Left ventricle myocardium inferior (tissue), 1 donor: ENCODE measurements at regions not wholly inside any gene's neighbourhood (a gene's known extent, or its start where the extent isn't known, plus 50 kb on each side); places are given as distances from the start of the nearest gene placed in this dataset.

Source experiments
- DNase-seq: peaks from one replicate; pipeline ENCODE4 v3.0.0-alpha.2; 2020
- H3K27ac ChIP-seq: fragments of 200-600 bp; replicated peaks from 2 replicates; pipeline ENCODE4 v1.8.0; 2021
- H3K27me3 ChIP-seq: fragments of 200-600 bp; 2 replicates; pipeline ENCODE4 v1.8.0; 2021; ENCODE audit warnings: low read depth
- H3K36me3 ChIP-seq: fragments of 200-600 bp; 2 replicates; pipeline ENCODE4 v1.8.0; 2021
- H3K4me1 ChIP-seq: fragments of 200-600 bp; 2 replicates; pipeline ENCODE4 v1.8.0; 2021
- H3K4me3 ChIP-seq: fragments of 200-600 bp; 2 replicates; pipeline ENCODE4 v1.8.0; 2021; ENCODE audit warnings: mild to moderate bottlenecking, moderate library complexity
- H3K9me3 ChIP-seq: fragments of 200-600 bp; replicated peaks from 2 replicates; pipeline ENCODE4 v1.8.0; 2021
- intact Hi-C: fragments of 100-400 bp; cut with micrococcal nuclease; formaldehyde crosslinking; loops from one replicate; pipeline ENCODE4 v1.11.0; 2022
- TF ChIP-seq, protein P1 (sequence below): fragments of 200-600 bp; IDR thresholded peaks from 2 replicates; pipeline ENCODE4 v1.8.0; 2021; ENCODE audit warnings: antibody characterized with exemption, mild to moderate bottlenecking, borderline replicate concordance
- donor health status: DM: no; HTN: yes; CAD: no; lungs with severe emphysema.

DNA sequence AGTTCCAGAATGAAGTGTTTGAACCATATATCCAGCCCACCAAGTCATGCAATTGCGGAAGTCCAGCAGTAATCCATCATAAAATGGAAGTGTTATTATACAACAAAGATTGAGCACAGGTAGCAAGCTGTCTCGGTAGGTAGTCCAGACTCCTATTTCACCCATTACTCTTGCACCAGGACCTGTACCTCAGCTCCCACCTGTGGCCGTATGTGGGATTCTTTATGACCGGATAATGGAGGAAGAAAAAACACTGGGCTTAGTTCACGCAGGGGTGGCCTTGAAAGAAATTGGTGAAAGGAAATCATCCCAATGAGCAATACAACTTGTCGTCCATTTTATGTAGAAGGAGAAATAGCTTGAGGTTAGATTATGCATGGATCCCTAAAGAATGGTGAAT lies 216.3 kb downstream of the ESM1 start:
- intact Hi-C loops, result no loop called here
- no peaks in the 10 kb centered on the region for H3K9me3 ChIP-seq
- H3K4me1 ChIP-seq, result no peaks in the 10 kb centered on the region
- H3K27me3 ChIP-seq, result no peaks in the 10 kb centered on the region
- no peaks in the 10 kb centered on the region for H3K36me3 ChIP-seq
- no peak overlapping the region for H3K27ac ChIP-seq
- H3K4me3 ChIP-seq, result no peak overlapping the region
- TF ChIP-seq, protein P1, sequence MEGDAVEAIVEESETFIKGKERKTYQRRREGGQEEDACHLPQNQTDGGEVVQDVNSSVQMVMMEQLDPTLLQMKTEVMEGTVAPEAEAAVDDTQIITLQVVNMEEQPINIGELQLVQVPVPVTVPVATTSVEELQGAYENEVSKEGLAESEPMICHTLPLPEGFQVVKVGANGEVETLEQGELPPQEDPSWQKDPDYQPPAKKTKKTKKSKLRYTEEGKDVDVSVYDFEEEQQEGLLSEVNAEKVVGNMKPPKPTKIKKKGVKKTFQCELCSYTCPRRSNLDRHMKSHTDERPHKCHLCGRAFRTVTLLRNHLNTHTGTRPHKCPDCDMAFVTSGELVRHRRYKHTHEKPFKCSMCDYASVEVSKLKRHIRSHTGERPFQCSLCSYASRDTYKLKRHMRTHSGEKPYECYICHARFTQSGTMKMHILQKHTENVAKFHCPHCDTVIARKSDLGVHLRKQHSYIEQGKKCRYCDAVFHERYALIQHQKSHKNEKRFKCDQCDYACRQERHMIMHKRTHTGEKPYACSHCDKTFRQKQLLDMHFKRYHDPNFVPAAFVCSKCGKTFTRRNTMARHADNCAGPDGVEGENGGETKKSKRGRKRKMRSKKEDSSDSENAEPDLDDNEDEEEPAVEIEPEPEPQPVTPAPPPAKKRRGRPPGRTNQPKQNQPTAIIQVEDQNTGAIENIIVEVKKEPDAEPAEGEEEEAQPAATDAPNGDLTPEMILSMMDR, result no peak
- no peak for DNase-seq

DNA sequence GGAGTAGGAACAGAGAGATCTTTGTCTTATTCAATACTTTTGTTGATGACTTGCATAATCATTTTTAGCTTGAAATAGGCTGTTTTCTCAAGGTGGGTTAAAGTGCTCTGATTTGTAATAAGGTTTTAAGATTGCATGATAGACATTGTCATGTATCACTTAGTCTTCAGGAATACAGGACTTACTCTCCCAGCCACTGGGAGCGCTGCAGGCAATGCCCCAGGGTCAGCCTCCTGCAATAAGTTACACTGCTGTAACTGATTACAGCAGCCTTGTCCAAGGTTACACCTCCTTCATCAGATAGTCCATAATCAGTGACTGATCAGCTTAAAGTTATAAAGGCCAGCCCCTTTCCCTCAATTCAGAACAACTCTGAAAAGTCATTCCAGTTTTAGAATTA lies 218.6 kb downstream of the ESM1 start:
- Histone ChIP-seq H3K36me3 (no peaks in the 10 kb centered on the region), H3K27ac (no peak overlapping the region), H3K9me3 (no peaks in the 10 kb centered on the region), H3K4me1 (peaks cover under 1% of the 10 kb centered on the region), H3K4me3 (no peak overlapping the region), H3K27me3 (no peaks in the 10 kb centered on the region)
- DNase-seq, result no peak
- intact Hi-C loops, result no loop called here
- TF ChIP-seq, protein P1, result no peak

DNA sequence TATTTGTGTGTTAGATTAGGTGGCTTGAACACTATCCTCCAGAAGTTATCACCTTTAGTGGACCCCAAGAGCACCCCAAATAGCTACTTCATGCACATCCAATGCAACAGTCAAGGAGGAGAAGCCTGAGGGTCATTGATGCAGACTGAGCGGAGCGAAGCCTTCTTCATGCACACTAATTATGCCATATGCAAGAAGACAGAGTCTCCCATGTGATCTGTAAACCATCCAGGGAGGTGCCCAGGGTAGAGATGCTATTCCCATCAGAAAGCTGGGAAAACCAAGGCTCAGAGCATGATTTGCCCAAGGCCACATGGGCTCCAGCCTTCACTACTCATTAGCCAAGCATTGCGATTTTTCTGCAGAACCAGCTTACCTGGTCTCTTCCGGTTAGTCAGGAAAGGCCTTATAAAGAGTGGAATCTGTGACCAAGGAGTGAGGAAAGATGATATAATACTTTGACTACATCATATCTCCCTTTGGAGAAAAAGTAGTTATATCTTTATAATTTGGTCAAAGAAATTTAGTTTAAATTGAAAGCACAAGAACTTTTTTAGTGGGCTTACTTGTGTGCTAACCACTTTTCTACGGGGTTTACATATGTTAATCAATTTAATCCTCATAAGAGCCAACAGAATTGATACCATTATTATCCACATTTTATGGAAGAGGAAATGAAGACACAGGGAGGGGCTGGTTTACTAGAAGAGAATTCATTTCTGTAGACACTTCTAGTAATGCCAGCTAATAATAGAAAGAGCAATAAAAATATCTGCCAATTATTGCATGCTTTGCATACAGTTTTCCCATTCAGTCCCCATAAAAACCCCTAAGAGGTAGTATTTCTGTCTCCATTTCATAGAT lies 220.0 kb downstream of the ESM1 start:
- H3K36me3 ChIP-seq, result no peaks in the 10 kb centered on the region
- no peaks in the 10 kb centered on the region for H3K9me3 ChIP-seq
- H3K27me3 ChIP-seq, result no peaks in the 10 kb centered on the region
- H3K4me1 ChIP-seq, result peaks cover 14% of the 10 kb centered on the region
- no peak overlapping the region for H3K27ac ChIP-seq
- intact Hi-C loops, result no loop called here
- no peak for DNase-seq
- H3K4me3 ChIP-seq, result no peak overlapping the region
- TF ChIP-seq, protein P1, result no peak

DNA sequence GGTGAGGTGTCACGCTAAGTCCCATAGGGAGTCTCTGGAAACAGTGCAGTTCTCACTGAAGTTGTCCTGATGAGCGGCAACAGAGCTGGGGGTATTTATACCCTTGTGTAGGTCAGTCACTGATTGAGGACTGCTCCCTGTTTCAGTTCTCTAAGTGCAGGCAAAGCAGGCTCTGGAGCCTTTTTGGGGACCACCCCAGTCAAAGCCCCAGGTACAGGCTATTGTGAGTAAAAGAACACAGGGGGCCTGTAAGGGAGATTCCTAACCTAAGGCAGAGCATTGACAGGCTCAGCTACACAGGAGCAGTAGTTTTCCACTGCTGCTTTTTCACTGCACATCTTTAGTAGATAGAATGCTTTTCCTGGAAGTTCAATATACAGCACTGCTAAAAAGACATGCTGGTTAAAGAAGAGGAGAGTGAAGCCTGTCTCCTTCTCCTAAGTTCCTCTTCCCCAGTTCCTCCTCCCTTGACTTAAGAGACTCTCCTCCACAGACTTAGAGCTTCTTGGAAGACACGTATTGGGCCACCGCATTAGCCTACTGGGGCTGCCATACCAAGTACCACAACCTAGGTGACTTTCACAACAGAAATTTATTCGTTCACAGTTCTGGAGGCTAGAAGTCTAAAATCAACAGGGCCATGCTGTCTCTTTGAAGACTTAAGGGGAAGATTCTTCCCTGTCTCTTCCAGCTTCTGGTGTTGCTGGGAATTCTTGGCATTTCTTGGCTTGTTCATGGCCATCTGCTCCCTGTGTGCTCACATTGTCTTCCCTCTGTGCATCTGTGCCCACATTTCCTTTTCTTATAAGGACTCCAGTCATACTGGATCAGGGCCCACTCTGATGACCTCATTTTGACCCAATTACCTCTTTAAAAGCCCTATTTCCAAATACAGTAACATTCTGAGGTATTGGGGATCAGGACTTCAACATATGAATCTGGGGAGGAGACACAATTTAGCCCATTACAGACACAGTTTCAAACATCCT lies 221.0 kb downstream of the ESM1 start:
- TF ChIP-seq, protein P1, result no peak

DNA sequence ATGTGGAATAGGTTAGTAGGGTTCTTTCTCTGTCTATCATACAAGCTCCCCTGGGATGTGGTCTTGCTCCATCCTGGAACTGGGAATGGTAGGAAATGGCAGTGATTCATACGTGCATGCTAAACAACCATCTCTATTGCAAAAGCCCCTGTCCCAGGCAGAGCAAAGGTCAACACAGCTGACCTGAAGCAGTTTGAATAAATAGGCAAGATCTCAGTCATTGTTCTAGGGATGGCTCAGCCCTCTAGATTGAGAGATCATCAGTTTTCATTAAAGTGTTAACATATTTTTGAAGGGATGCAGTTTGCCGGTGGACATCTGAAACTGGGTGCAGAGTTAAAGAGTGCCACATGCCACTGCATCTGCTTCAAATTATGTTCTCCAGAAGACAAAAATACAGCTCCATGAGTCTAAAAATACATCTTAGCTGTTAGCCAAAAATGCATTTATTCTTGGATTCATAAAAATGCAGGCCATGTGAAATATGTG lies 224.1 kb downstream of the ESM1 start:
- intact Hi-C loops, result no loop called here
- TF ChIP-seq, protein P1, result no peak

More for the DNA sequence above, 221.0 kb downstream of the ESM1 start:
- DNase-seq, result no peak
- Histone ChIP-seq H3K27ac (no peak overlapping the region), H3K4me1 (peaks cover 14% of the 10 kb centered on the region), H3K27me3 (no peaks in the 10 kb centered on the region), H3K9me3 (no peaks in the 10 kb centered on the region), H3K36me3 (no peaks in the 10 kb centered on the region), H3K4me3 (no peak overlapping the region)
- intact Hi-C loops, result no loop called here

More for the DNA sequence above, 224.1 kb downstream of the ESM1 start:
- H3K27me3 ChIP-seq, result no peaks in the 10 kb centered on the region
- no peak for DNase-seq
- H3K36me3 ChIP-seq, result no peaks in the 10 kb centered on the region
- no peaks in the 10 kb centered on the region for H3K9me3 ChIP-seq
- H3K27ac ChIP-seq, result peak overlapping the region; percentile 43
- H3K4me1 ChIP-seq, result peaks cover 14% of the 10 kb centered on the region
- H3K4me3 ChIP-seq, result no peak overlapping the region
